GM21576 (cell line): ENCODE measurements at regions not wholly inside any gene's neighbourhood (a gene's known extent, or its start where the extent isn't known, plus 50 kb on each side); places are given as distances from the start of the nearest gene placed in this dataset.
"Not testable (repeated sequence)": the region's sequence is repeated elsewhere in the genome, so short reads cannot be mapped to it uniquely, and the experiment has no call there.

Source experiments
- ATAC-seq: cut with Tn5 transposase; IDR thresholded peaks from one replicate; pipeline ENCODE4 v1.9.1; 2021; ENCODE audit warnings: mild to moderate bottlenecking, moderate library complexity; ENCODE audit not compliant: unreplicated experiment

GRCh38 chr5:52255308-52255707 is 532.4 kb upstream of the ITGA1 start:
- no peak for ATAC-seq

- no peak for ATAC-seq
Measured at GRCh38 chr5:52262844-52263243, 524.9 kb upstream of the ITGA1 start.

DNA sequence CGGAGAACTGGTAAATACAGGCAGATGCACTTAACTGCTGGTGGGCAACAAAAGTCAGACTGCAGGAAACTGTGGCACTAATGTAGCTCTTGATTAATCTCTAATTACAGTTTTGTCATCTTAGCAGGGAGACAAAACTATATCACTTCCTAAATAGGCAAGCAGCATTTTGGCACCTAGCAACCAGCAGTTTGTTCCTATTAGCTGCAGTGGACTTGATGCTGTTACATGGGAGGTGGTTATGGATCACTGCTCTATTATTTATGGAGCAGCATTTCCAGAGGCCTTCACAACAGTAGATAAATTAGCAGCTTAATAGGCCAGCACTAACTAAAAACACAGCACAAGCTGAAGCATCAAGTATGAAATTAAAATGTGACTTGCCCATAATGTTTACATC is 518.3 kb upstream of the ITGA1 start:
- ATAC-seq: no peak

- ATAC-seq: no peak
Measured at GRCh38 chr5:52269859-52270258, 517.9 kb upstream of the ITGA1 start.

DNA sequence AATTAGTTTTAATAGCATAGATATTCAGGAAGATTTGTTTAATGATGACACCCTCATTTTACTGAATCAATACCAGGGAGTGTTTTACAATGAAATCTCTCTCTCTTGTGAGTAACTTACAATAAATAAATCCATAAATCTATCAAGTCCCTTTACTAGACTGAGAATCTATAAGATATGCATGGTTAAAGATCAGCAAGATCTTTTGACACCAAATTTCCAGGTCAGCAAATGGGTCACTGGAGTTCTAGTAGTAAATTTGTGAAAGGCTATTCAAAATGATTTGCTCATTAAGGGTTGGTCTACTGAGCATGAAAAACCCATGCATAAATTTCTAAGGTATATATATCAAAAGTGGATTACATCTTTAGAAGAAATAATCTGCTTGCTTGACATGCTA is 512.1 kb upstream of the ITGA1 start:
- no peak for ATAC-seq

DNA sequence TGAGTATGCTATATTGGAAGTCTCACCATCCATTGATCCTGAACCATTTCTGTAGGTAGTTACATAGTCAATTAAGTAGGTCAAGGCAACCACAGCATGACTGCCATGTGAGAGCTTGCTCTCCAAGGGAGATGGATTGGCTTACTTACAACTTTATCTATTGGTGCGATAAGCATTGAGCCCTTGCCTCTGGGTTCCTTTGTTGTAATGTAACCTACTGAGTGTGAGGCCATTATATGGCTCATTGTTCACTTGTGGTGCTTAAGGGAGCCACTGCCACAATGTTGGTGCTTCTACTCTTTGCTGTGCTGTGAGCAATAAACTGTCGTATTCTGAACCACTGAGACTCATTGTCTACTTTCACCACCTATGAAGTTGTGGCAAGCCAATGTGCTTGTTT is 510.6 kb upstream of the ITGA1 start:
- no peak for ATAC-seq

GRCh38 chr5:52282647-52283046 is 505.1 kb upstream of the ITGA1 start:
- no peak for ATAC-seq

DNA sequence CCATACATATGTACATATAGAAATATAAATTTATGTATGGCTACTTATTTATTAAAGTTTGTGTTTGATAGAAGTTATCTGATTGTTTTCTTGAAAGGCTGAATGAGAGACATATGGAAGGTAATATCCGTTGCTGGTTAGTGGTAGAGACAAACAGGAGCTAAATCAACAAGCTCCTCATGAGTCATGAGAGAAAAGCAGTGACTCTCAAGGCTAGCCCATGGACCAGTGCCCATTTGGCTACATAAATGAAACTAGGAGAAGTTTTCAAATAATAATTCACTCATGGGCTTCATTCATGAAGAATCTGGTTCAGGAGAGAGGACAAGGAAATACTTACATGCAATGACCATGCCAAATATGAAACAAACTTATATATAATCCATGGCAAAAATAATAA is 504.5 kb upstream of the ITGA1 start:
- no peak for ATAC-seq

GRCh38 chr5:52300703-52301372 is 486.9 kb upstream of the ITGA1 start:
- no peak for ATAC-seq

GRCh38 chr5:52304816-52305215 is 482.9 kb upstream of the ITGA1 start:
- not testable (repeated sequence) for ATAC-seq

DNA sequence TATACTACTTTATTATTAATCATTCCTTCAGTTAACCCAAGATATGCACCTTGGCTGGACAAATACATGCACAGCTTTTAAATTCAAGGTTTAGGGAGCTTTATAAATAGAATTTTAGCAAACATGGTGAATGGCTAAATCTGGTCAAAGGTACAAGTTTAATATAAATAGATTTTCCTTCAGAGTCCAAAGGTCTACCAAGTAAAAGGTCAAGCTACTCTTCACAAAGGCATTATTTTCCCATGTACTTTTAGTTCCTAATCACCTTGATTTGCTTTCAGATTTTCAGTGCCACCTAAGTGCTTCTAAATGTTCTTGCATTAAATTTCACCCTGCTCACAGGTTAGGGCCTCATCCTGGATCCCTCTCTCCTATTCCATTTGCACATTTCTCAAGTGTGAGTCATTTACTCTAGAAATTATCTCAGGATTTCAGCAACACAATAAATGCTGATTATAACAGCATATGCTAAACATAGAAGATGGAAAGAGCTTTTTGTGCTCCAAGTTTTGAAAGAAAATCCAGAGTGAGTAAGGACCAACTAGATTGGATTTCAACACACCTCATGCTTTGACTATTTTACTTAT is 459.4 kb upstream of the ITGA1 start:
- ATAC-seq: no peak

DNA sequence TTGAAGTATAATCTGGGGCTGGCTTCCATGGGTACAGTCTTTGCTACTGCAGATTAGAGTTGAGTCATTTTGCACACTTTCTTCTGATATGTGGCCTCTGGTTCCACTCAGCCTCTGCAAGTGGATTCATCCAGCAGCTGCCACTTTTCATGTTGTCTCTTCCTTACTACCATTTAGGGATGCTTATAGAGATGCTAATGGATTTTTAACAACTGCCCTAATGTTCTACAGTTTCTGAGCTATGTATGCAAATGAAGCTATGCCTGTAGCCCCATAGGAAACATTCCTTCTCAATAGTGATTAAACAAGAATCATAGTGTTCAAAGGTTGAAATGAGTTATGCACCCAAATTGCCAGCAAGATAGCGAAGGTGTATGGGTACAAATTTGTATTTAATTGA is 456.0 kb upstream of the ITGA1 start:
- no peak for ATAC-seq

- no peak for ATAC-seq
Measured at GRCh38 chr5:52334367-52334766, 453.3 kb upstream of the ITGA1 start.

DNA sequence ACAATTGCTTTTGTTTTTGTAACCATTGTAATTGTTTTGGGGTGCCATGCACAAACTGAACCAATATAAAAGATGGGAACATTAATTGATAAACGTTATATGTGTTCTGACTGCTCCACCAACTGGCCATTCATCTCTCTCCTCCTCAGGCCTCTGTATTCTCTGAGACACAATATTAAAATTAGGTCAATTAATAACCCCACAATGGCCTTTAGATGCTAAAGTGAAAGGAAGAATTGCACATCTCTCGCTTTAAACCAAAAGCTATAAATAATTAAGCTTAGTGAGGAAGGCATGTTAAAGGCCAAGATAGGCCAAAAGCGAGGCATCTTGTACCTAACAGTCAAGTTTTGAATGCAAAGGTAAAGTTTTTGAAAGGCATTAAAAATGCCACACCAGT is 448.4 kb upstream of the ITGA1 start:
- no peak for ATAC-seq

GRCh38 chr5:52342361-52342760 is 445.4 kb upstream of the ITGA1 start:
- ATAC-seq: no peak

DNA sequence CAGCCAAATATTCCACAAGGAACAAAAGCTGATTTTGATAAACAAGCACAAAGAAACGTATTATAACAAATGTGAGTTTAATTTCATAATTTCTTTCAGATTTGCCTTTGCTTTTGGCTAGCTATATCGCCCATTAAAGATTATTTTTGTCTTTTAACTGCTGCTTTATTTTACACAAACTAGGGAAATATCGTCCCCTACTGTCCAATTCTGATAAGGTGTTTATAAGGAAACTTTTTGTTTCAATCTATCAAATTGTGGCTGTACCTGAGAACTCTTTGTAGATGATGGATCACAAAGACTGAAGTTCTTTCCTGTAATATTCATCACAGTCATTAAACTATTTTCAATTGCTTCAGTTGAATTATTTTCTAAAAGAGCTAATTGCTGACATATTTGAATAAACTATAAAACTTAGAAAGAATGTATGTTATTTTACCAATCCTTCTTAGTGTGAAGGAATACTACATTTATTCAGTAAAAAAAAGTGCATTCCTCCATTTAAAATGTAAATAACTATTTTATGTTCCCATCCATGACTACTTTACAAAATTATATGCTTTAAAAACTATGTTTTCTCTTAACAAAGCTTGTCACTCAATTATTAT is 431.3 kb upstream of the ITGA1 start:
- ATAC-seq: no peak

GRCh38 chr5:52359261-52359660 is 428.5 kb upstream of the ITGA1 start:
- no peak for ATAC-seq

- ATAC-seq: no peak
Measured at GRCh38 chr5:52360985-52361384, 426.7 kb upstream of the ITGA1 start.

- ATAC-seq: no peak
Measured at GRCh38 chr5:52374286-52374685, 413.4 kb upstream of the ITGA1 start.

- no peak for ATAC-seq
Measured at GRCh38 chr5:52375969-52376368, 411.7 kb upstream of the ITGA1 start.

DNA sequence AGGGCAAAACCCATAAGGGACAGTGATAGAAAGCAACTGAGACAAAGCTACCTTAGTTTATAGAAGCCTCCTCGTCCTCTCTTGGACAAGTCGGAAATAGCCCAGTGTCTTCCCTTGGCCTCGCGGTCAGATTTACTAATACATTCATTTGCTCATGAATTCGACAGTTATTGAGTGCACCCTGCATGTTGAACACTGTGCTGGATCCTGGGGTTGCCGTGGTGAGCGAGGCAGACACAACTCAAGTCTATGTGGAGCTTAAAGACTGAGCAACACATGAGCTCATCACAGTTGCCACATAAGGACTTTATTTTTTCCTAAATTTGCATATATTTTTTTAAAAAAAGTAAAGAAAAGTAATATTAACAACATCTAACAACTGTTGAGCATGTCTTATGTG is 411.1 kb upstream of the ITGA1 start:
- no peak for ATAC-seq

GRCh38 chr5:52378237-52378636 is 409.5 kb upstream of the ITGA1 start:
- no peak for ATAC-seq

- ATAC-seq: no peak
Measured at GRCh38 chr5:52388349-52388748, 399.4 kb upstream of the ITGA1 start.
